Fibroblast of pulmonary artery (primary cell): ENCODE measurements at regions not wholly inside any gene's neighbourhood (a gene's known extent, or its start where the extent isn't known, plus 50 kb on each side); places are given as distances from the start of the nearest gene placed in this dataset.
"Not testable (repeated sequence)": the region's sequence is repeated elsewhere in the genome, so short reads cannot be mapped to it uniquely, and the experiment has no call there.

Experiments used
- DNase-seq: peaks from one replicate; pipeline ENCODE4 v3.0.0-alpha.2; 2010; ENCODE audit warnings: low read depth
- H3K4me3 ChIP-seq: replicated peaks from 2 replicates; pipeline ENCODE4 v1.5.1; 2011; ENCODE audit warnings: low read depth, mild to moderate bottlenecking, control low read depth, low read length, moderate library complexity
- CTCF ChIP-seq: IDR thresholded peaks from 2 replicates; pipeline ENCODE4 v1.5.1; 2011; ENCODE audit warnings: mild to moderate bottlenecking, control low read depth, low read length, inconsistent platforms; ENCODE audit errors: missing control alignments

- no peak overlapping the region for H3K4me3 ChIP-seq
- DNase-seq = no peak
- no peak for TF ChIP-seq CTCF
Observed at GRCh38 chr11:50247309-50247874, 214.7 kb downstream of the OR4C45 start.

- no peak for DNase-seq
- no peak for TF ChIP-seq CTCF
- no peak overlapping the region for H3K4me3 ChIP-seq
Observed at GRCh38 chr11:50267851-50268250, 235.2 kb downstream of the OR4C45 start.

- no peak for DNase-seq
- H3K4me3 ChIP-seq = no peak overlapping the region
- TF ChIP-seq CTCF = no peak
Observed at GRCh38 chr11:50275133-50275532, 242.5 kb downstream of the OR4C45 start.

- DNase-seq = no peak
- H3K4me3 ChIP-seq = no peak overlapping the region
- no peak for TF ChIP-seq CTCF
Observed at GRCh38 chr11:50278756-50279155, 246.1 kb downstream of the OR4C45 start.

GRCh38 chr11:50298182-50298988 is 265.7 kb downstream of the OR4C45 start:
- no peak for TF ChIP-seq CTCF
- H3K4me3 ChIP-seq = peak overlapping the region; percentile 43
- DNase-seq = peak; percentile 17

GRCh38 chr11:50330723-50331122 is 298.0 kb downstream of the OR4C45 start:
- not testable (repeated sequence) for DNase-seq, H3K4me3 ChIP-seq

- DNase-seq = no peak
- TF ChIP-seq CTCF = no peak
- no peak overlapping the region for H3K4me3 ChIP-seq
Observed at GRCh38 chr11:50333861-50334260, 301.2 kb downstream of the OR4C45 start.

GRCh38 chr11:50337432-50337831 is 304.8 kb downstream of the OR4C45 start:
- not testable (repeated sequence) for H3K4me3 ChIP-seq, DNase-seq

GRCh38 chr11:50348018-50348417 is 315.3 kb downstream of the OR4C45 start:
- H3K4me3 ChIP-seq, DNase-seq: not testable (repeated sequence)
